IMR-90 (cell line): ENCODE measurements at regions not wholly inside any gene's neighbourhood (a gene's known extent, or its start where the extent isn't known, plus 50 kb on each side); places are given as distances from the start of the nearest gene placed in this dataset.

Source experiments
- ATAC-seq: fragments of 200-7000 bp; cut with Tn5 transposase; 2 replicates; pipeline ENCODE4 v1.9.1; 2020; ENCODE audit warnings: low read depth, mild to moderate bottlenecking, moderate library complexity
- BruUV-seq: library from RNA; stranded (reverse); fragments of 400-500 nt; replicated peaks from 2 replicates; lab custom pipeline; 2021; lab: Mats Ljungman, UMichigan
- CTCF ChIA-PET: fragments of 300-600 bp; formaldehyde crosslinking; extraction: SDS; loops from one replicate; lab custom pipeline; 2021; ENCODE audit warnings: antibody characterized with exemption; lab: Yijun Ruan, JAX
- POLR2A ChIA-PET: fragments of 300-600 bp; sonication (Branson Sonifier 250); formaldehyde crosslinking; loops from one replicate; lab custom pipeline; 2022; ENCODE audit warnings: antibody characterized with exemption; ENCODE audit not compliant: unreplicated experiment; lab: Charles Lee
- DNase-seq: peaks from one replicate; pipeline ENCODE4 v3.0.0; 2013
- H2AFZ ChIP-seq: replicated peaks from 2 replicates; pipeline ENCODE3; 2013; ENCODE audit warnings: low read length, mild to moderate bottlenecking; ENCODE audit not compliant: poor library complexity
- H2AK5ac ChIP-seq: 2 replicates; pipeline ENCODE4 v1.6.1; 2013; ENCODE audit warnings: low read depth, low read length, inconsistent platforms
- H2AK9ac ChIP-seq: replicated peaks from 2 replicates; pipeline ENCODE3; 2013; ENCODE audit warnings: mild to moderate bottlenecking, low read depth, low read length, moderate library complexity; ENCODE audit not compliant: poor library complexity
- H2BK120ac ChIP-seq: 2 replicates; pipeline ENCODE4 v1.6.1; 2013; ENCODE audit warnings: low read depth, low read length, inconsistent platforms
- H2BK15ac ChIP-seq: 3 replicates; pipeline ENCODE4 v1.6.1; 2013; ENCODE audit warnings: low read depth, low read length, inconsistent platforms
- H2BK20ac ChIP-seq: 2 replicates; pipeline ENCODE4 v1.6.1; 2013; ENCODE audit warnings: low read depth, mild to moderate bottlenecking, inconsistent platforms, low read length, moderate library complexity
- H2BK5ac ChIP-seq: 2 replicates; pipeline ENCODE4 v1.6.1; 2013; ENCODE audit warnings: mild to moderate bottlenecking, low read depth, low read length, inconsistent platforms; ENCODE audit not compliant: poor library complexity, severe bottlenecking
- H3K14ac ChIP-seq: replicated peaks from 2 replicates; pipeline ENCODE4 v1.6.1; 2013; ENCODE audit warnings: low read depth, low read length, inconsistent platforms
- H3K18ac ChIP-seq: 2 replicates; pipeline ENCODE4 v1.6.1; 2013; ENCODE audit warnings: low read depth, low read length, control low read depth
- H3K23ac ChIP-seq: 2 replicates; pipeline ENCODE4 v1.6.1; 2013; ENCODE audit warnings: low read depth, low read length, inconsistent platforms
- H3K27ac ChIP-seq: 2 replicates; pipeline ENCODE4 v1.5.1; 2013; ENCODE audit warnings: mild to moderate bottlenecking, control low read depth, low read length; ENCODE audit not compliant: insufficient read depth
- H3K27me3 ChIP-seq: 2 replicates; pipeline ENCODE4 v1.6.1; 2013; ENCODE audit warnings: low read length; ENCODE audit not compliant: control insufficient read depth, insufficient read depth
- H3K36me3 ChIP-seq: 2 replicates; pipeline ENCODE4 v1.6.1; 2013; ENCODE audit warnings: low read length, mixed read lengths; ENCODE audit not compliant: control insufficient read depth, insufficient read depth
- H3K4ac ChIP-seq: 2 replicates; pipeline ENCODE4 v1.6.1; 2013; ENCODE audit warnings: low read depth, low read length, inconsistent platforms
- H3K4me1 ChIP-seq: 2 replicates; pipeline ENCODE4 v1.6.1; 2013; ENCODE audit warnings: low read length, mixed read lengths; ENCODE audit not compliant: control insufficient read depth, insufficient read depth
- H3K4me2 ChIP-seq: 2 replicates; pipeline ENCODE4 v1.6.1; 2013; ENCODE audit warnings: low read depth, mild to moderate bottlenecking, control low read depth, low read length, moderate library complexity
- H3K4me3 ChIP-seq: 2 replicates; pipeline ENCODE4 v1.5.1; 2013; ENCODE audit warnings: low read depth, mild to moderate bottlenecking, control low read depth, low read length, moderate library complexity; ENCODE audit not compliant: insufficient read depth
- H3K56ac ChIP-seq: 2 replicates; pipeline ENCODE4 v1.6.1; 2013; ENCODE audit warnings: low read length, inconsistent platforms; ENCODE audit not compliant: insufficient read depth; ENCODE audit errors: extremely low read depth
- H3K79me1 ChIP-seq, 2 experiments: 2 replicates each; pipeline ENCODE4 v1.6.1; 2013; ENCODE audit warnings: low read length in 2 of 2, inconsistent platforms in 1 of 2, low read depth in 1 of 2
- H3K9ac ChIP-seq: 2 replicates; pipeline ENCODE4 v1.6.1; 2013; ENCODE audit warnings: low read depth, low read length, control low read depth
- H3K9me1 ChIP-seq: 2 replicates; pipeline ENCODE4 v1.6.1; 2013; ENCODE audit warnings: low read length, inconsistent platforms; ENCODE audit not compliant: insufficient read depth
- H3K9me3 ChIP-seq: 2 replicates; pipeline ENCODE4 v1.6.1; 2013; ENCODE audit warnings: low read length; ENCODE audit not compliant: control insufficient read depth, insufficient read depth
- H4K20me1 ChIP-seq: 2 replicates; pipeline ENCODE4 v1.6.1; 2013; ENCODE audit warnings: low read length, inconsistent platforms; ENCODE audit not compliant: insufficient read depth
- H4K5ac ChIP-seq: 2 replicates; pipeline ENCODE4 v1.6.1; 2013; ENCODE audit warnings: mild to moderate bottlenecking, low read depth, low read length, control low read depth
- H4K8ac ChIP-seq, 2 experiments: 2 replicates each; pipeline ENCODE4 v1.6.1; 2013; ENCODE audit warnings: low read depth in 2 of 2, low read length in 2 of 2, control low read depth in 1 of 2, inconsistent platforms in 1 of 2
- H4K91ac ChIP-seq: 2 replicates; pipeline ENCODE4 v1.6.1; 2013; ENCODE audit warnings: low read depth, low read length, inconsistent platforms; ENCODE audit not compliant: insufficient read depth
- CEBPB ChIP-seq: IDR thresholded peaks from 2 replicates; pipeline ENCODE4 v1.6.1; 2012; ENCODE audit warnings: low read depth, low read length, improper control_type of control experiment
- CHD1 ChIP-seq: IDR thresholded peaks from 2 replicates; pipeline ENCODE4 v1.6.1; 2012; ENCODE audit warnings: low read depth, low read length, improper control_type of control experiment
- FOS ChIP-seq: fragments of 150-350 bp; IDR thresholded peaks from 2 replicates; pipeline ENCODE4 v1.6.1; 2016; ENCODE audit warnings: low read depth, low read length
- NFE2L2 ChIP-seq: fragments of 150-350 bp; IDR thresholded peaks from 2 replicates; pipeline ENCODE4 v1.6.1; 2016; ENCODE audit warnings: low read depth, mild to moderate bottlenecking, low read length
- POLR2A ChIP-seq: IDR thresholded peaks from 2 replicates; pipeline ENCODE4 v1.6.1; 2012; ENCODE audit warnings: mild to moderate bottlenecking, low read depth, low read length
- RCOR1 ChIP-seq: IDR thresholded peaks from 2 replicates; pipeline ENCODE4 v1.6.1; 2012; ENCODE audit warnings: mild to moderate bottlenecking, low read length, improper control_type of control experiment; ENCODE audit not compliant: insufficient replicate concordance
- RFX5 ChIP-seq: IDR thresholded peaks from 2 replicates; pipeline ENCODE4 v1.8.0; 2012; ENCODE audit warnings: low read depth, mild to moderate bottlenecking, low read length, moderate library complexity
- SMC3 ChIP-seq: fragments of 150-350 bp; IDR thresholded peaks from 2 replicates; pipeline ENCODE4 v1.6.1; 2016; ENCODE audit warnings: low read depth, mild to moderate bottlenecking, antibody characterized with exemption, low read length, moderate library complexity
- USF2 ChIP-seq: fragments of 150-350 bp; IDR thresholded peaks from 2 replicates; pipeline ENCODE4 v1.6.1; 2017; ENCODE audit warnings: mild to moderate bottlenecking, antibody characterized with exemption, low read length, low read depth
- WGBS, 2 experiments: methylation state at CpG; one replicate each; pipeline versions ENCODE4 v1.1.5 to v1.1.7; 2013; ENCODE audit warnings: missing lambda C conversion rate in 2 of 2; ENCODE audit not compliant: insufficient read length in 1 of 2; ENCODE audit errors: extremely low coverage in 2 of 2; 5-methylcytosine and 5-hydroxymethylcytosine counted together
- dilution Hi-C: fragments of 300-500 bp; cut with HindIII; formaldehyde crosslinking; loops from one replicate; pipeline ENCODE4 v1.14.3; 2018; ENCODE audit warnings: low sequenced_read_pairs; ENCODE audit not compliant: unreplicated experiment
- in situ Hi-C: fragments of 300-500 bp; cut with MboI; formaldehyde crosslinking; loops from 3 replicates; pipeline ENCODE4 v1.14.3; 2019; ENCODE audit warnings: low sequenced_read_pairs, inconsistent platforms, mixed read lengths
- intact Hi-C: fragments of 100-400 bp; cut with micrococcal nuclease; formaldehyde crosslinking; loops from 2 replicates; pipeline ENCODE4 v1.10.0; 2022

- no peak for TF ChIP-seq CEBPB
- no peak for TF ChIP-seq POLR2A
Measured at GRCh38 chr4:89497517-89498308, 190.1 kb upstream of the GPRIN3 start (continued).

- Histone ChIP-seq H3K56ac (no peak overlapping the region), H3K9me1 (peaks cover 2% of the 10 kb centered on the region; the same call in 1 of the 2 replicates), H4K20me1 (no peaks in the 10 kb centered on the region), H4K5ac (peak overlapping the region; percentile 69; the same call in 1 of the 2 replicates), H3K4me1 (peaks cover 11% of the 10 kb centered on the region), H2BK5ac (peak overlapping the region; percentile 47), H2AK5ac (no peak overlapping the region), H3K27me3 (no peaks in the 10 kb centered on the region), H2BK120ac (peak overlapping the region; percentile 66), H2AFZ (no peak overlapping the region), H3K36me3 (no peaks in the 10 kb centered on the region), H3K9me3 (no peaks in the 10 kb centered on the region), H2BK20ac (peak overlapping the region; percentile 69; the same call in 1 of the 2 replicates), H3K4ac (peak overlapping the region; percentile 54), H3K18ac (peak overlapping the region; percentile 86; the same call in 1 of the 2 replicates), H3K23ac (peak overlapping the region; percentile 69; the same call in 1 of the 2 replicates), H3K27ac (peak overlapping the region; percentile 20; the same call in 1 of the 2 replicates), H3K4me3 (no peak overlapping the region), H3K4me2 (no peak overlapping the region), H4K8ac (peak overlapping the region in 1 of 2 experiments; percentile 75; a peak in 3 of 4 replicates), H3K79me1 (no peaks in the 10 kb centered on the region), H3K14ac (no peak overlapping the region), H2BK15ac (no peak overlapping the region), H3K9ac (no peak overlapping the region), H2AK9ac (no peak overlapping the region), H4K91ac (peak overlapping the region; percentile 37; the same call in 1 of the 2 replicates)
- BruUV-seq, result no TSS peak
- DNase-seq (peak; percentile 38), ATAC-seq (peak; percentile 51)
- dilution Hi-C loops, result no loop called here
- ChIA-PET CTCF (interaction anchor here (0.8 kb wide), 1 partner anchor 132 kb away, joined by 3 read pairs; no protein-coding TSS in a partner anchor), POLR2A (no interaction called here)
- intact Hi-C loops, result no loop called here
- no CpG with 5 or more reads among the region's 1 CpG for WGBS, 2 experiments
- no peak for TF ChIP-seq FOS
- TF ChIP-seq USF2, result no peak
- no peak for TF ChIP-seq CEBPB
- TF ChIP-seq NFE2L2, result no peak
- no peak for TF ChIP-seq CHD1
- TF ChIP-seq SMC3, result no peak
- TF ChIP-seq POLR2A, result no peak
- no peak for TF ChIP-seq RCOR1
- no peak for TF ChIP-seq RFX5
- in situ Hi-C loops, result loop anchor here (25.0 kb wide), 1 partner anchor 365 kb away; no protein-coding TSS in a partner anchor
Measured at GRCh38 chr4:89496851-89497250, 189.3 kb upstream of the GPRIN3 start.
